ENCODE measurements at regions not wholly inside any gene's neighbourhood (a gene's known extent, or its start where the extent isn't known, plus 50 kb on each side); places are given as distances from the start of the nearest gene placed in this dataset.

DNA sequence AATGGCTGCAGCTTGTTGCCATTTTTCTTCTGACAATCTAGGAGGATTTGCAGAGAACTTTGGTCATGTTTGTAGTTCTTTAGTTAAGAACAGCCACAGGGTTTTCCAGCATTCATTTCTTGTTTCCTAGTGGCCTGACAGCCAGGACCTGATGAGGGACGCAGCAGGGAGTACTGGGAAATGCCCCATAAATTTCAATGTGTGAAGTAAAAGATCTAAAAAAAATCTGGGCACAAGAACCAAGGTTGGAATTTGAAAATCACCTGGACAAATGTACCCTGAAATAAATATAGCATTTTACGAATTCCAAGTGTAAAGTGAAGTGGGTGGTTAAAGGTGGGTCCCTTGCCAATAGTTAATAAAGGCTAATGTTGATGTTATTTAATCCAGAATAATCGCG is 195.0 kb downstream of the ZIC1 start:
- no peak overlapping the region for H3K9ac ChIP-seq (ENCODE audit: low read length)
- H3K9me3 ChIP-seq (ENCODE audit: control insufficient read depth, low read length) = no peaks in the 10 kb centered on the region
- H3K36me3 ChIP-seq (ENCODE audit: control insufficient read depth, insufficient read depth, low read length) = no peaks in the 10 kb centered on the region
- no peak overlapping the region for H3K4me3 ChIP-seq (ENCODE audit: low read length)
- no peaks in the 10 kb centered on the region for H3K27me3 ChIP-seq (ENCODE audit: control insufficient read depth, insufficient read depth, low read length)
- H3K4me1 ChIP-seq (ENCODE audit: control insufficient read depth, insufficient read depth, low read length) = no peaks in the 10 kb centered on the region

DNA sequence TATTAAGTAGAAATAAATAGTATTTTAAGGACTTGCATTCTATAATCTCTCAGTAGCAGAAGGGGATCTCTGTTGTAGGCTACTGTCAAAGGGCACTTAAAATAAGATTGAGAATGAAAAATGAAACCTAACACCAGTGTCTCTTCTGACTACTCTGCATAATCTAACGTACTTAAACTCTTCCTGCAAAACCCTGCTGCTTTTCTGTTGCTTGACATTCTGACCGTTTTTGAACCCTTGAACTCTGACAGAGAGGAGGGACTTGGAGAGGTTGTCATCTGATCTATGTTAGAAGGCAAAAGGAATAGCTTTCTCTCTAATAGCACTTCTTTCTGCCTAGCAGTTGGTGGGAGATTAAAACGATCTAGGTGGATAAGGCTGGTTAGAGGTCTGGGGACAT is 204.6 kb downstream of the ZIC1 start:
- H3K4me3 ChIP-seq (ENCODE audit: low read length) = no peak overlapping the region
- no peak overlapping the region for H3K9ac ChIP-seq (ENCODE audit: low read length)
- no peaks in the 10 kb centered on the region for H3K9me3 ChIP-seq (ENCODE audit: control insufficient read depth, low read length)
- no peaks in the 10 kb centered on the region for H3K4me1 ChIP-seq (ENCODE audit: control insufficient read depth, insufficient read depth, low read length)
- no peaks in the 10 kb centered on the region for H3K27me3 ChIP-seq (ENCODE audit: control insufficient read depth, insufficient read depth, low read length)
- no peaks in the 10 kb centered on the region for H3K36me3 ChIP-seq (ENCODE audit: control insufficient read depth, insufficient read depth, low read length)

DNA sequence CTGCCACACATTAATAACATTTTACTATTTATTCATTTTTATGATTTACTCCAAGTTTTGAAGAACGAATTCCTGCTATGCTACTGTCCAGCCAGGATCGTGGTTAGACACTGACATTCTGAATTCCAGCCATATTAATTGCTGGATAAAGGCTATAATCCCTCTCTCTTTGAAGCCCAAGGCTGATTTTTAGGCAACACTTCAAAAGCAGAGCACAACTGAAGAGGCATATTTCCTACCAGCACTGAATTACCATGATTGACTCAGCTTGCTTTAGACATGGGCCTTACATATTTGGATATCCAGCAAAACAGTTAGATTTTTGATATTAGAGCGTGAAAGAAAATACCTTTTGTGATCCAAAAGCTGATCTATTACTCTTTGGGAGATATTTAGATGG is 205.0 kb downstream of the ZIC1 start:
- no peaks in the 10 kb centered on the region for H3K9me3 ChIP-seq (ENCODE audit: control insufficient read depth, low read length)
- no peak overlapping the region for H3K9ac ChIP-seq (ENCODE audit: low read length)
- no peaks in the 10 kb centered on the region for H3K36me3 ChIP-seq (ENCODE audit: control insufficient read depth, insufficient read depth, low read length)
- H3K4me3 ChIP-seq (ENCODE audit: low read length) = no peak overlapping the region
- H3K4me1 ChIP-seq (ENCODE audit: control insufficient read depth, insufficient read depth, low read length) = no peaks in the 10 kb centered on the region
- no peaks in the 10 kb centered on the region for H3K27me3 ChIP-seq (ENCODE audit: control insufficient read depth, insufficient read depth, low read length)

DNA sequence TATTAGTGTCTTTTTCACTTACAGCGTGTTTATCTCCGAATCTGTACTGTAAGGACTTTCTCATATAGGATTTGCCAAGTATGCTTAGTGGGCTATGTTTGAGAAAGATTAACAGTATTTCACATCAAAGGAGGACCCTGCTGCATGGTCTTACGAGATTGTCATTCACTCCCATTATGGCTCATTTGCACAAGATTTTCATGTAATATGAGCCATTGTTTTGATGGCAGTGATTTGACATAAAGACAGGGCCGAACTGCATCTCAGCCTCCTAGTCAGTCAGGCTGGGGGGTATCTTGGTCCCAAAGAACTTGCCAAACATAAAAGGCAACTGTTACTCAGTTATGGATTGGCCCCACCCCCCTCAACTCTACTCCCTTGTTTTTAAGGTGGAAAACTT is 205.9 kb downstream of the ZIC1 start:
- H3K9me3 ChIP-seq (ENCODE audit: control insufficient read depth, low read length) = no peaks in the 10 kb centered on the region
- H3K36me3 ChIP-seq (ENCODE audit: control insufficient read depth, insufficient read depth, low read length) = no peaks in the 10 kb centered on the region
- no peaks in the 10 kb centered on the region for H3K4me1 ChIP-seq (ENCODE audit: control insufficient read depth, insufficient read depth, low read length)
- H3K9ac ChIP-seq (ENCODE audit: low read length) = no peak overlapping the region
- H3K27me3 ChIP-seq (ENCODE audit: control insufficient read depth, insufficient read depth, low read length) = no peaks in the 10 kb centered on the region
- H3K4me3 ChIP-seq (ENCODE audit: low read length) = no peak overlapping the region

DNA sequence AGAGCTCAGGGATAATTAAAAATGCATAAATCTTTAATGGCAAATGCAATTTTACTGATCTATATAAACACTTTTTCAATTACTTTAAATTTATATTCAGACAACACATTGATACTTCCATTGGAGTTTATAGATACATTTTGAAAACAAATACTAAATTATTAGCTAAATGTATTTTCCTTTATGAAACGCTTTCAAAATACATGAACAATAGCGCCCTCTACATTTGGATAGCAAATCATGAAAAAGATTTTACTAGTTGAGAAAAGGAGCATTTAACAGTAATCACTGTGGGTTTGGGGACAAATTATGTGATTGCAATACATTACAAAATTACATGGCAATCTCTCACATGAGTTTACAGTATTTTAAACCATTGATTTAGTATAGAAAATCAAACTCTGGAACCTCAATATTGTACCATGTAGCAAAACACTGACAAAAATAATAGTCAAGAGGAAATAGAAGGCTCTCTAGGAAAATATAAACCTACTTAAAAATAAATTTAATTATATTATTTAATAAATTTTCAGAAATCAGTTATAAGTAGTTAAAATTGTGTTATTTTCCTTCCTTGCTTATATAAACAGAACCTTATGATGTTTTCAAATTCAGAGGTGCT is 207.9 kb downstream of the ZIC1 start:
- Histone ChIP-seq H3K9me3 (ENCODE audit: control insufficient read depth, low read length) (no peaks in the 10 kb centered on the region), H3K36me3 (ENCODE audit: control insufficient read depth, insufficient read depth, low read length) (no peaks in the 10 kb centered on the region), H3K9ac (ENCODE audit: low read length) (no peak overlapping the region), H3K27me3 (ENCODE audit: control insufficient read depth, insufficient read depth, low read length) (no peaks in the 10 kb centered on the region), H3K4me3 (ENCODE audit: low read length) (no peak overlapping the region), H3K4me1 (ENCODE audit: control insufficient read depth, insufficient read depth, low read length) (no peaks in the 10 kb centered on the region)

DNA sequence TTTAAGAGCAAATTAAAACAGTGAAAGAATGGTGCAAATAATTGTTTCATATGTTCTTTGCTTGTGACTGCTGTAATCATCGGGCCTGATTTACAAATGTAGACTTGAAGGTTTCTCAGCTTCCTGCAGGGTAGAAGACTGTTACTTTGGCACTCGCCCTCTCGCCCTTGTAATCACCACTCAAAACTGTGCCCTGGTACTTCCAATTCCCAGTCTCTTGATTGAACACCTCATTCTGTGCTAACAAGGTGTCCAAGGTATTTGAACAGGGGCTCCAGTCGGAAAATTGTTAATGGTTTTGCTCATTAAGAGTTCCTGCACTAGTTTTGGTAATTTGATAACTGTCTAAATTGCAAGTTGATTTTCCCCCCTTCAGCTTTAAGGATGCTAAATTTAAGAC is 209.5 kb downstream of the ZIC1 start:
- Histone ChIP-seq H3K9ac (ENCODE audit: low read length) (no peak overlapping the region), H3K27me3 (ENCODE audit: control insufficient read depth, insufficient read depth, low read length) (no peaks in the 10 kb centered on the region), H3K4me3 (ENCODE audit: low read length) (no peak overlapping the region), H3K4me1 (ENCODE audit: control insufficient read depth, insufficient read depth, low read length) (no peaks in the 10 kb centered on the region), H3K9me3 (ENCODE audit: control insufficient read depth, low read length) (no peaks in the 10 kb centered on the region), H3K36me3 (ENCODE audit: control insufficient read depth, insufficient read depth, low read length) (no peaks in the 10 kb centered on the region)

DNA sequence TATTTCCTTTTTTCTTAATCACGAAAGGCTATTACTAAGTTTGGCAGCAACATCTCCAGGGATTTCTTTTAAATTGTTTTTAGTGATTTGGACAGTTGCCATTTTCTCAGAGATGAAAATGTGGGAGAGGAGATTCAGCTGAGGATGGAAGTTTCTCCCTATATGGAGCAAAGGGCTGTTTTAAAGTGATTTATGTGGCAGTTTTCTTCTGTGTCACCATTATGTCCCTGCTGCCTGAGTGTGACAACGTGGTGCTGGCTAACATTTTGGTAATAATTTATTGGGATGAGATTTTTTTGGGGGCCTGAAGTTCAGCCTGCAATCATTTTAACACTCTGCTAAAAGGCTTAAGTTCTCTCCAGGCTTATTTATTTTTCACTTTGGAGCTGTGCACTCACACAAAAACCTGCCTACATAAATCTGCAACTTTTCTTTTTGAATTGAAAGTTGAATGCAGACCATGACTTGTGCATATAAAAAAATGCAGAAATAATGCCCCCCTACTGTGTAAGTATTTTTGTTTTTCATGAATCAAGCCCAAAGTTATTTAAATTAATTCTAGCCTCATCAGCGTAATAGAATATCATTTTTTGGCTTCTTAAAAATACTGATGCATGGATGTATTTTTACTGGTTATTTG is 210.9 kb downstream of the ZIC1 start:
- no peaks in the 10 kb centered on the region for H3K27me3 ChIP-seq (ENCODE audit: control insufficient read depth, insufficient read depth, low read length)
- H3K4me3 ChIP-seq (ENCODE audit: low read length) = no peak overlapping the region
- H3K9ac ChIP-seq (ENCODE audit: low read length) = no peak overlapping the region
- H3K9me3 ChIP-seq (ENCODE audit: control insufficient read depth, low read length) = no peaks in the 10 kb centered on the region
- no peaks in the 10 kb centered on the region for H3K4me1 ChIP-seq (ENCODE audit: control insufficient read depth, insufficient read depth, low read length)
- no peaks in the 10 kb centered on the region for H3K36me3 ChIP-seq (ENCODE audit: control insufficient read depth, insufficient read depth, low read length)

DNA sequence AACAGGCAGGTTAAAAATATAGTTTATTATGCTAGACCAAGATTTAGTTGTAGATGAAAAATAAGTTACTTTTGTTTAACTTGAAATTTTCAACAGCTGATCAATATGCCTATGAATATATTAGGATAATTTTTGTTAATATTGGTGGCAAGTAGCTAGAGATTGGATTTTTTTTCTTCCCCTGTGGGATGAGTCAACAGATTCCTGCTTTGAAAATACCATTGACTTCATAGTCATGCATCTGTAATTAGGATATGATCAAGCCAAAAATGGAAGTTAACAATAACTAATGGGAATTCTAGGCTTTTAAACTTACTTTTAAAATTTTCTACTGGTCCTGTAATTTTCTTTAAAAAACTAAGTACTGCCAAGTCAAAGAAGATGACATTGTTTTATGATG is 211.7 kb downstream of the ZIC1 start:
- H3K9ac ChIP-seq (ENCODE audit: low read length) = no peak overlapping the region
- no peaks in the 10 kb centered on the region for H3K27me3 ChIP-seq (ENCODE audit: control insufficient read depth, insufficient read depth, low read length)
- H3K4me1 ChIP-seq (ENCODE audit: control insufficient read depth, insufficient read depth, low read length) = no peaks in the 10 kb centered on the region
- H3K9me3 ChIP-seq (ENCODE audit: control insufficient read depth, low read length) = no peaks in the 10 kb centered on the region
- no peak overlapping the region for H3K4me3 ChIP-seq (ENCODE audit: low read length)
- H3K36me3 ChIP-seq (ENCODE audit: control insufficient read depth, insufficient read depth, low read length) = no peaks in the 10 kb centered on the region

DNA sequence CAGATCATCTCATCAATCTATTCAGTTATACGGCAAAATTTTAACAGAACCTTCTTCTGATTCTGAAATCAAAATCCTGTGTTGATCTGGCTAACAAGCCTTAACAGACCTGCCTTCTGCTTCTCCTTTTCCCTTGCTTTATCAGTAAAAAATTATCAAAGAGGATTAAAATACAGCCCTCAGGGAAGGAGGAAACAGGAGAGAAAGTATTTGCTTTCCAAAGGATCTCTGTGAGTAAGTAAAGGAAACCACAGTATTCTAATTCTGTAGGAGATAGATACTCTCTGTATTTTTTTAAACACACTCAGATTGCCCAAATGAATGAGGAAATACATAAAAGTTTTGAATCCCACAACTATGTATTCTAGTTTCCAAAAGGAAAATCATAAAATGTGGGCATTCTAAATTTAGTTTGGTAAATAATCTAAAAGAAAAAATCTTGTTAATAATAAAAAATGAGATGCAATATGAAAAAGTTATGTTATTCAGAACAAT is 221.8 kb downstream of the ZIC1 start:
- no peaks in the 10 kb centered on the region for H3K9me3 ChIP-seq (ENCODE audit: control insufficient read depth, low read length)
- H3K9ac ChIP-seq (ENCODE audit: low read length) = no peak overlapping the region
- H3K4me1 ChIP-seq (ENCODE audit: control insufficient read depth, insufficient read depth, low read length) = no peaks in the 10 kb centered on the region
- H3K4me3 ChIP-seq (ENCODE audit: low read length) = no peak overlapping the region
- no peaks in the 10 kb centered on the region for H3K27me3 ChIP-seq (ENCODE audit: control insufficient read depth, insufficient read depth, low read length)
- H3K36me3 ChIP-seq (ENCODE audit: control insufficient read depth, insufficient read depth, low read length) = no peaks in the 10 kb centered on the region

DNA sequence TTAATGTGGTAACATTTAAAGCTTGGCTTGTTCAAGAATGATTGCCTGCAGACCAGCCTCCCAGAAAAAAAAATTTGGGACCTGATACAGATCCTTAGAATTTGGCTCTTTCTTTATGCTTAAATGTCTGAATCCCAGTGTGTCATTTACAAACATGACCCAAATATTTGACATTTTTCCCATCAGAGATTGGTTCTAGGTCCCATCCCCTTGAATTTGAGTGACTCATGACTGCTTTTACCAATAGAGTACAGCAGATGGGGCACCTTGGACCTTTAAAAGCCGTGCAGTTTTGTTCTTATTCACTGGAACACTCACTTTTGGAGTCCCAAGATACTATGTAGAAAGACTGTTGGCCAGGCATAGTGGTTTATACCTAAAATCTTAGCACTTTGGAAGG is 231.6 kb downstream of the ZIC1 start:
- Histone ChIP-seq H3K36me3 (ENCODE audit: control insufficient read depth, insufficient read depth, low read length) (no peaks in the 10 kb centered on the region), H3K4me1 (ENCODE audit: control insufficient read depth, insufficient read depth, low read length) (no peaks in the 10 kb centered on the region), H3K9ac (ENCODE audit: low read length) (no peak overlapping the region), H3K27me3 (ENCODE audit: control insufficient read depth, insufficient read depth, low read length) (no peaks in the 10 kb centered on the region), H3K9me3 (ENCODE audit: control insufficient read depth, low read length) (no peaks in the 10 kb centered on the region), H3K4me3 (ENCODE audit: low read length) (no peak overlapping the region)

DNA sequence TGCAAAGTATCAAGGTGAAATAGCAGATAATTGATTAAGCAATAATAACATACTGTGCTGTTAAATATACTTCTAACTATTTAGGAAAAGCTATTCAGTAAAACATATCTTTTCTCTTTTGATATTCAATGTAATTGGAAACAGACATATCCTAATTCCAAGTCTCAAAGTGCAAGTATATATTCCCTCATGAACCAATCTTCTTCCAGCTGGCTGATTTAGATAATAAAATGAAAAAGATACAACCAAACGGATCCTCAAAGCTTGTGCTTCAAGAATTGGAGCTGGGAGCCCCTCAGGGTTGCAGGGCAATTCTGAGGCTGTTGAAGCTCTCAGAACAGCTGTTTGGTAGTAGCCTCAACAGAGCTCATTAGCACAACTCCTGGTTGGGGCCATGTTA is 236.6 kb downstream of the ZIC1 start:
- Histone ChIP-seq H3K27me3 (ENCODE audit: control insufficient read depth, insufficient read depth, low read length) (no peaks in the 10 kb centered on the region), H3K9ac (ENCODE audit: low read length) (no peak overlapping the region), H3K9me3 (ENCODE audit: control insufficient read depth, low read length) (no peaks in the 10 kb centered on the region), H3K36me3 (ENCODE audit: control insufficient read depth, insufficient read depth, low read length) (no peaks in the 10 kb centered on the region), H3K4me3 (ENCODE audit: low read length) (no peak overlapping the region), H3K4me1 (ENCODE audit: control insufficient read depth, insufficient read depth, low read length) (no peaks in the 10 kb centered on the region)

DNA sequence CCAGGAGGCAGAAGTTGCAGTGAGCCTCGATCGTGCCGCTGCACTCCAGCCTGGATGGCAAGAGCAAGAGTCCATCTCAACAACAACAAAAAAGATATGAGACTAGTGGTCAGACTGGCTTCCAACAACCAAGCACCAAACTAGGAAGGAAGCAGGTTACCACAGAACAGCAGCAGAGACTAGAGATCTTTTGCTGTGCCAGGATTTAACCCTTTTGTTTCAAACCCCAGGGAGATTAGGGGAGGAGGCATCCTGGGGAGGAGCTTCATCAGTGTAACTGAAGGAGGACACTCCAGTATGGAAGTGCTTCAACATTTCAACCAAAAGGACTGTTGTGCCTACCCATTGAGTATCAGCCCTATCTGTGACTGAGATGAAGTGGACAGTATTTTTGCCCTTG is 240.3 kb downstream of the ZIC1 start:
- no peaks in the 10 kb centered on the region for H3K36me3 ChIP-seq (ENCODE audit: control insufficient read depth, insufficient read depth, low read length)
- H3K4me1 ChIP-seq (ENCODE audit: control insufficient read depth, insufficient read depth, low read length) = no peaks in the 10 kb centered on the region
- no peaks in the 10 kb centered on the region for H3K27me3 ChIP-seq (ENCODE audit: control insufficient read depth, insufficient read depth, low read length)
- no peaks in the 10 kb centered on the region for H3K9me3 ChIP-seq (ENCODE audit: control insufficient read depth, low read length)
- H3K4me3 ChIP-seq (ENCODE audit: low read length) = no peak overlapping the region
- no peak overlapping the region for H3K9ac ChIP-seq (ENCODE audit: low read length)

All from mucosa of stomach (tissue), 1 donor.